K562 (cell line): ENCODE measurements at regions not wholly inside any gene's neighbourhood (a gene's known extent, or its start where the extent isn't known, plus 50 kb on each side); places are given as distances from the start of the nearest gene placed in this dataset.

Source experiments
- ATAC-seq: fragments of 200-7000 bp; cut with Tn5 transposase; 3 replicates; pipeline ENCODE4 v1.9.1; 2020; ENCODE audit warnings: moderate library complexity
- BruUV-seq: library from RNA; stranded (reverse); fragments of 400-500 nt; replicated peaks from 2 replicates; lab custom pipeline; 2021; lab: Mats Ljungman, UMichigan
- CTCF ChIA-PET: fragments of 300-600 bp; formaldehyde crosslinking; extraction: SDS; loops from one replicate; lab custom pipeline; 2021; ENCODE audit warnings: low intra/inter-chr PET ratio; lab: Yijun Ruan, JAX
- POLR2A ChIA-PET: fragments of 300-600, 350-650 bp; sonication (Branson Sonifier 250); formaldehyde crosslinking; extraction: SDS; loops from one replicate; lab custom pipeline; 2021; ENCODE audit warnings: antibody characterized with exemption, inconsistent platforms; lab: Yijun Ruan, JAX
- DNase-seq, 4 experiments: peaks; one replicate each; pipeline versions ENCODE4 v3.0.0 to v3.0.0-alpha.2; 2011 to 2018; ENCODE audit warnings: low spot score in 3 of 4, mixed read lengths in 3 of 4; ENCODE audit errors: extremely low read depth in 1 of 4
- FAIRE-seq: peaks from 2 replicates; lab custom pipeline; 2011; peaks lifted over from hg19 to GRCh38; lab: Jason Lieb, UNC
- H2AFZ ChIP-seq: 2 replicates; pipeline ENCODE4 v1.6.0; 2011; ENCODE audit warnings: low read depth, low read length, control low read depth, inconsistent platforms
- H3K27ac ChIP-seq: fragments of 200-600 bp; 3 replicates; pipeline ENCODE4 v1.8.0; 2011; ENCODE audit warnings: low read depth, mild to moderate bottlenecking, control low read depth, inconsistent platforms, low read length, moderate library complexity, mixed read lengths; ENCODE audit errors: extremely low read depth
- H3K27me3 ChIP-seq, 2 experiments: fragments of 300-600 bp in 1 of 2; 2 replicates in 1 of 2; 3 replicates in 1 of 2; pipeline versions ENCODE4 v1.6.0 to v1.8.0; 2011; ENCODE audit warnings: inconsistent platforms in 2 of 2, low read length in 2 of 2, mild to moderate bottlenecking in 1 of 2, mixed read lengths in 1 of 2, moderate library complexity in 1 of 2; ENCODE audit not compliant: control insufficient read depth in 2 of 2, insufficient read depth in 2 of 2
- H3K36me3 ChIP-seq: fragments of 300-600 bp; 3 replicates; pipeline ENCODE4 v1.8.0; 2011; ENCODE audit warnings: mild to moderate bottlenecking, low read length, inconsistent platforms; ENCODE audit not compliant: control insufficient read depth, insufficient read depth
- H3K4me1 ChIP-seq, 2 experiments: fragments of 200-600 bp in 1 of 2; replicated peaks in 1 of 2; 2 replicates in 1 of 2; 3 replicates in 1 of 2; pipeline versions ENCODE4 v1.5.1 to v1.8.0; 2011; ENCODE audit warnings: inconsistent platforms in 2 of 2, low read length in 2 of 2, mild to moderate bottlenecking in 1 of 2, mixed read lengths in 1 of 2, moderate library complexity in 1 of 2; ENCODE audit not compliant: control insufficient read depth in 2 of 2, insufficient read depth in 2 of 2
- H3K4me2 ChIP-seq: 2 replicates; pipeline ENCODE4 v1.6.1; 2011; ENCODE audit warnings: low read length, control low read depth, inconsistent platforms, mixed read lengths; ENCODE audit not compliant: insufficient read depth
- H3K4me3 ChIP-seq: fragments of 200-600 bp; sonication (generic), shearing (Covaris generic); 2 replicates; pipeline ENCODE4 v1.5.1; 2016; ENCODE audit warnings: control low read depth, inconsistent platforms
- H3K79me2 ChIP-seq: fragments of 200-600 bp; 3 replicates; pipeline ENCODE4 v1.8.0; 2011; ENCODE audit warnings: low read length, inconsistent platforms; ENCODE audit not compliant: control insufficient read depth, insufficient read depth
- H3K9ac ChIP-seq, 2 experiments: 2 replicates each; pipeline versions ENCODE4 v1.6.0 to v1.6.1; 2011; ENCODE audit warnings: low read depth in 2 of 2, low read length in 2 of 2, control low read depth in 1 of 2, inconsistent platforms in 1 of 2, mild to moderate bottlenecking in 1 of 2, mixed read lengths in 1 of 2; ENCODE audit not compliant: insufficient read depth in 1 of 2
- H3K9me1 ChIP-seq: one replicate; pipeline ENCODE4 v1.6.0; 2011; ENCODE audit warnings: inconsistent platforms, mild to moderate bottlenecking, low read length, moderate library complexity; ENCODE audit not compliant: control insufficient read depth, insufficient read depth
- H3K9me3 ChIP-seq: replicated peaks from 2 replicates; pipeline ENCODE4 v1.5.1; 2011; ENCODE audit warnings: low read depth, low read length, inconsistent platforms; ENCODE audit not compliant: control insufficient read depth, insufficient read depth
- H4K20me1 ChIP-seq: replicated peaks from 2 replicates; pipeline ENCODE4 v1.6.1; 2011; ENCODE audit warnings: low read length, inconsistent platforms, mixed read lengths; ENCODE audit not compliant: control insufficient read depth, insufficient read depth
- BACH1 ChIP-seq: fragments of 200-800 bp; sonication (Bioruptor generic); IDR thresholded peaks from 2 replicates; pipeline ENCODE4 v1.6.1; 2016; ENCODE audit warnings: missing genetic modification characterization, missing compliant biosample characterization
- GMEB1 ChIP-seq: fragments of 250-450 bp; sonication (Bioruptor Pico); IDR thresholded peaks from 2 replicates; pipeline ENCODE4 v1.4.0; 2020; ENCODE audit warnings: mild to moderate bottlenecking
- ILF3 ChIP-seq: fragments of 450-650 bp; IDR thresholded peaks from 2 replicates; pipeline ENCODE4 v1.6.1; 2018; ENCODE audit warnings: antibody characterized with exemption, mild to moderate bottlenecking, moderate library complexity, borderline replicate concordance
- PREB ChIP-seq: sonication (generic); formaldehyde crosslinking; IDR thresholded peaks from 2 replicates; pipeline ENCODE4 v1.8.1; 2023; ENCODE audit warnings: mild to moderate bottlenecking, missing genetic modification reagents
- THRB ChIP-seq: fragments of 450-650 bp; formaldehyde crosslinking; conservative IDR thresholded peaks from 2 replicates; pipeline ENCODE4 v1.4.0; 2022; ENCODE audit warnings: mild to moderate bottlenecking, missing genetic modification characterization
- ZNF76 ChIP-seq: fragments of 250-450 bp; sonication (Bioruptor Pico); IDR thresholded peaks from 2 replicates; pipeline ENCODE4 v1.4.0; 2020; ENCODE audit warnings: mild to moderate bottlenecking, moderate library complexity, borderline replicate concordance
- ZNF77 ChIP-seq: fragments of 250-450 bp; sonication (Bioruptor Pico); IDR thresholded peaks from 2 replicates; pipeline ENCODE4 v1.5.0; 2020
- WGBS: fragments of 100-300 bp; shearing (Covaris generic); methylation state at CpG from one replicate; pipeline ENCODE4 v1.1.6; 2016; ENCODE audit warnings: low coverage, mixed read lengths; ENCODE audit not compliant: insufficient coverage; ENCODE audit errors: missing lambda C conversion rate; 5-methylcytosine and 5-hydroxymethylcytosine counted together
- in situ Hi-C: fragments of 300-500 bp; cut with MboI; formaldehyde crosslinking; loops from 4 replicates; pipeline ENCODE4 v1.15.0; 2018; ENCODE audit warnings: inconsistent platforms, mixed read lengths
- intact Hi-C: fragments of 100-400 bp; cut with micrococcal nuclease; formaldehyde crosslinking; loops from 2 replicates; pipeline ENCODE4 v1.14.2; 2022

GRCh38 chr7:25843467-25843866, 308.5 kb upstream of the NFE2L3 start (continued):
- TF ChIP-seq PREB (no peak), ILF3 (no peak), THRB (CRISPR knock-in tag) (no peak), ZNF76 (CRISPR knock-in tag) (peak; percentile 72; the same call in 1 of the 2 replicates), BACH1 (peak; percentile 51; the same call in 1 of the 2 replicates)

- ATAC-seq (no peak), FAIRE-seq (no peak), DNase-seq (no peak)
- no TSS peak for BruUV-seq
- no peak for TF ChIP-seq GMEB1
- TF ChIP-seq ZNF77 = no peak
- ChIA-PET CTCF (no interaction called here), POLR2A (interaction anchor here (0.8 to 1.2 kb wide), 3 partner anchors 10 to 18 kb away, joined by 3 read pairs; no protein-coding TSS in a partner anchor)
- no peak overlapping the region for H3K9ac ChIP-seq
- H3K36me3 ChIP-seq = no peaks in the 10 kb centered on the region
- H3K4me3 ChIP-seq = no peak overlapping the region
- in situ Hi-C loops (loop anchor here (25.0 kb wide), 1 partner anchor 457 kb away; no protein-coding TSS in a partner anchor), intact Hi-C loops (no loop called here)
- 0 out of 5 replicates have a peak, but pooled peaks cover 0 to 2% of the 10 kb centered on the region in 2 experiments for H3K27me3 ChIP-seq
- no peaks in the 10 kb centered on the region for H3K9me1 ChIP-seq
- no peaks in the 10 kb centered on the region for H4K20me1 ChIP-seq
- H2AFZ ChIP-seq = no peak overlapping the region
- peaks cover 0 to 2% of the 10 kb centered on the region in 2 experiments; a peak in 4 of 5 replicates for H3K4me1 ChIP-seq
- 1% methylated on average over 6 of the region's 6 CpGs for WGBS
- H3K9me3 ChIP-seq = no peaks in the 10 kb centered on the region
- no peaks in the 10 kb centered on the region for H3K79me2 ChIP-seq
- H3K27ac ChIP-seq = no peak overlapping the region
- H3K4me2 ChIP-seq = no peak overlapping the region
Observed at GRCh38 chr7:25844102-25844870, 307.7 kb upstream of the NFE2L3 start.
